NCI-H2196 (cell line): ENCODE measurements at regions not wholly inside any gene's neighbourhood (a gene's known extent, or its start where the extent isn't known, plus 50 kb on each side); places are given as distances from the start of the nearest gene placed in this dataset.

ENCODE experiments used
- DNase-seq: peaks from one replicate; lab custom pipeline; 2025; ENCODE audit not compliant: unreplicated experiment; lab: John Stamatoyannopoulos, UW

DNA sequence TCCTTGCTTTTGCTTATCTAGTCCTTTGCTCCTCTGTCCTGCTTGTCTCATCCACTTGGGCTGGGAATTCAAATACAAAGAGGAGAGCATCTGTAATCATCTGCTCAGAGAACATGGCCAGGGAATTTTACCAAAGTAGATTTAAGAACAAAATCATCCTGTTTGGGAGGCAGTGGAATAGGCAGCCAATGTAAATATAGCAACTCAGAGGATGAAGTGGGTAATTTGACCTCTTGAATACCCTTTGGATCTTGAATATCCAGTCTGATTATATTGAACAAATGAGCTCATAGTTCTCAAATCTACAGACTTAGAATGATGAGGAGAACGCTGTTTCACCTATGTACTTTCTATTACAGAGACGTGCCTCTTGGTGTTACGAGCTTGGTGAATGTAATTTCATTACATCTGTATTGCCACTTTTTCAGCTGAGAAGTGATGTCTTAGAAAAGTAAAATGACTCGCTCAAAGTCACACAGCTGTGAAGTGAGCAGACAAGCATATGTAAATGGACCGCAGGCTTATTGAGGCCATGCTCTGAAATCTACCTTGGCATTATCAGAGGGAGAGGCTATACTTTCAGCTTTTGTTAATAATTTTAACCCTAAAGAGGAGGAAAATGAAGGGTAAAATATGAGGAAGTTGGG lies 266.3 kb downstream of the MTX2 start:
- peak; percentile 63 for DNase-seq

DNA sequence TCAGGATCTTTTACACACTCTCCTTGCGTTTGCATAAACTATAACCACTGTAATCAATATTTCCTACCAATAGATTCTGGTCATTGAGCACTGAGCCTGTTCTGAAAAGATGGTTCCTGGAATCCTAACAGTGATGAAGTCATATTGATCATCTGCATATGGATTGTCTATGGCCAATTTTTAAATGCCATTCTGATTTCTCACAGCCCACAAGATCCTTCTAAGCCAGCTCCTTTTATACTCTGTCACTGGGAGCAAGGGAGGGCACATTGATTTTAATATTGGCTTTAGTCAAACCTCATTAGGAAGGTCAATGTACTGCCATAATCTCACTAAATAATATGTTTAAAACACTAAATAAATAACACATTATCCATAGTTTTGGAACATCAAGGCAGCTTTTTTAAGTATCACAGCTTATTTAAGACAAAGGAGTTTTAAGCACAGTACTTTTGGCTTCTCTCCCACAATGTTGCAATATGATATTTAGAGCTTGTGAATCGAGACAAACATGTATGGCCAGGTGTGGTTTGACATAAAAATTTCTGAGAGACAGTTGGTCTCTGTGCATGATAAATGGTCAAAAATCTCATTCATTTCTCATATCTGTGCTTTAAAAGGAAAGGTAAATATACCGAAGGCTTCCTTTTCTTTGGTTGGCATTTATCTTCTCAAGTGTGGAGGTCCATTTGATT lies 267.3 kb downstream of the MTX2 start:
- DNase-seq, result peak; percentile 37

DNA sequence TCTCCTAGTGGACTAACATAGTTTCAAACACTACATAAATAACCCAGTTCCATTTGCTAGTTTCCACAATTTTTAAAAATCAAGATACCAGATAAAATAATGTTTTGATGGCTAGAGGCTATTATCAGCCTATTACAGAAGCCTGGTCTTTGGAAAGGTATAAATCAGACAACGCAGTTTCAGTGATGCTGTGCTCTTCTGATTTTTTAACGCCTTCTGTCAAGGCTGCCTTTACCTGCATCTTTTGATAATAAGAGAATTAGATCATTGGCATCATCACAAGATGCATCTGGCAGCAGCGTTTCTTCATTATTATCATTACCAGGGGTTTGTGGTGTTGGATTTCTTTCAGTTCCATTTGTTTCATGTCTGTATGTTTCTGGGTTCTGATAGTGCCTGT lies 268.7 kb downstream of the MTX2 start:
- no peak for DNase-seq

DNA sequence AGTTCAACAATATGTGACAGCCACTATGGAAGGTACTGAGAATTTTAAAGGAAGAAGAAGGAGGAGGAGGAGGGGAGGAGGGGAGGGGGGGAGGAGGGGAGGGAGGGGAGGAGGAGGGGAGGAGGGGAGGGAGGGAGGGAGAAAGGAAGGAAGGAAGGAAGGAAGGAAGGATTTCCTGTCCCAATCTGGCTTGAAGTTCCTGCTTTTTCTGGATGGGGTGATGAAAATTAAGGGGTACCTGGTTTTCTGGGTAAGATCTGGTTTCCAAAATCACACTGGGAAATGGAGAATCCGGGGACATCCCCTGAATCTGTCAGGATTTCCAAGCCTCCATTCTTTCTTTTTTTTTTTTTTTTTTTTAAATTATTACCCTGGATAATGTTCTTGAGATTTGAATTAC lies 271.8 kb downstream of the MTX2 start:
- no peak for DNase-seq

DNA sequence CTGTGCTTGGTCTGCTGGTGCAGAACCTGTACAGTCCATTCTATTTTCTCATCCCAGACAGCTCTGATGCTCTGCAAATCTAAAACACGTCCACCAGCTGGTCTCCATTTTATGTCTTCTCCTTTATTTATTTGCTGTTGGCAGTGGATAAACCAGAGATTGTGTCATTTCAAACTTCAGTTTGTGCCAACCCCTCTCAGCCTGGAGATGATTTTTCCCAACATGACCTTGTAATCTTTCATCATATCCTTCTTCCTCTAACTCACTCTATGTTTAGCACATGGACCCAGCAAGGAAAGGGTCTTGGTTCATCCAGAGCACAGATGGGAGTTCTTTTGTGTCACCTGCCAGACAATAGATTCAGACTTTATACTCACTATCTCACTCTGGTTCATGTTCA lies 273.2 kb downstream of the MTX2 start:
- no peak for DNase-seq

DNA sequence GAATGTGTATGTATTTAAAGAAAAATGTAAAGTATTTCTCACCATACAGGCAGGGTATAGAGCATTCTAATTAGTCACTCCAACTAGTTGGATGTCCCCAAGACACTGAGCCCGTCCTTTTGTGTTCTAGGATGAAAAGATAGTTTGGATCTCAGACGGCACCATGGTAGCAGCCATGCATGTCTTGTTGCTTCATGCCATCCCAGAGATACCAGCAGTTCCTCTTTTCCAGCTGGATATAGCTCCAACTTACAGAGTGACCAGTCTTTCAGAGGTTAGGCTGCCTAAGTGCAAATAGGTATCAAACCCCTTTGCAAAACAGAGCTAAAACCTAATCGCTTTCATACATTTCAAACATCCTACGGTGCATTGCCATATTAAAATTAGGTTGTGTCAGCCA lies 275.3 kb downstream of the MTX2 start:
- DNase-seq, result no peak

DNA sequence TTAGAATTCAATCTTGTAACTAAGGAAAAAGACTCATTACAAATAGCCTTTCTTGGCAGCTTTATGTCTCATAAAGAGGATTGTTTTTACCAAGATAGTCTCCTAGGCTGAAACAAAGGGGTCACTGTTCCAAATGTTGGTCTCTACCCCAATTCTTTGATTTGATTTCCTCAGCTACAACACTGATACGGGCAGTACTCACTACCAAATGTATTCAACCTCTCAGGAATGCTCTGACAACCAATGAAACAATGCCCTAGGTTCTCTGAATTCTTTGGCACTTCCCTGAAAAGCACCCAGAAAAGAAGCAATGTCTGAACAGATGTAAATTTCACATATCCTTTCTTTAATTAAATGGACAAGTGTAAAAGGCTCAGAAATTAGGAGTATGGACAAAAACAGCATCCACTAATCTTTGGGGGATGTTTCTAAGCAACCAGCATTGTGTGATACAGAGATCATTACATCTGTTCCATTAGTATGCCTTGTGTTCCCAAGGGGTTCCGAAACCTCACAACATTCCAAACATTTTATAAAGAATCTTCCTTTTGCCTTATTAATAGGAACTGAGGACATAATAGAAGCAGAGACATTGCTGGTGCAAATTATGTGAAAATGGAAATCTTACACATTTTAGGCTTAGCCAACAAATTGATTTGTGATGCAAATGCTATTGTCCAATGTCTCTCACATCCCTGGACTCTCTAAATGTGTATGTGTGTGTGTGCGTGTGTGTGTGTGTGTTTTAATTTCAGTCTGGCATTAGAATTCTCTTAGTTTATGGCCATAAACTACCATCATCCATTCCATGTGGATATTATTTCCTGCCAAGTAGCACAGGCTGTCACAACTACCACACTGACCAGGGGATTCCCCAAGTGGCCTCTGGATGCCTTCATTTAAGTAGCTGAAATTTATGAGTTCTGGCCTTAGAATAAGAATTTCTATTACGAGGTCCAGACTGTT lies 276.0 kb downstream of the MTX2 start:
- DNase-seq, result no peak

DNA sequence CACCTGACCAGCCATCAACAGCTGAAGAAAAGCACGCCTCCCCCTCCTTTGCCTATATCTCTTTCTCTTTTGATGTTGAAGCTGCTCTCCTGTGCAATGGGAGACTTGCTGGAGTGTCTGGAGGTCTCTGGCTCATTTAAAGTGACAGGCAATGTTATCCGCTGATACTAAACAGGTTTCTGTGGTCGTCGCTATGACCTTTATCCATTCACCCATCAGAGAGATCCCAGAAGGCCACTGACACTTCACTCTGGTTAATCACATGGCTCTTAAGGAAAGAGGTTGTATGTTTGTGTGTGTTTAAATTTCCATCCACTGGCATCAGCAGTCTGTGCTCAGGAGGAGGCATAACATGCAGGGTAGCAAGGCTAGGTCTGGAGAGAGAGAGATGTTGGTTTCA lies 277.3 kb downstream of the MTX2 start:
- no peak for DNase-seq

DNA sequence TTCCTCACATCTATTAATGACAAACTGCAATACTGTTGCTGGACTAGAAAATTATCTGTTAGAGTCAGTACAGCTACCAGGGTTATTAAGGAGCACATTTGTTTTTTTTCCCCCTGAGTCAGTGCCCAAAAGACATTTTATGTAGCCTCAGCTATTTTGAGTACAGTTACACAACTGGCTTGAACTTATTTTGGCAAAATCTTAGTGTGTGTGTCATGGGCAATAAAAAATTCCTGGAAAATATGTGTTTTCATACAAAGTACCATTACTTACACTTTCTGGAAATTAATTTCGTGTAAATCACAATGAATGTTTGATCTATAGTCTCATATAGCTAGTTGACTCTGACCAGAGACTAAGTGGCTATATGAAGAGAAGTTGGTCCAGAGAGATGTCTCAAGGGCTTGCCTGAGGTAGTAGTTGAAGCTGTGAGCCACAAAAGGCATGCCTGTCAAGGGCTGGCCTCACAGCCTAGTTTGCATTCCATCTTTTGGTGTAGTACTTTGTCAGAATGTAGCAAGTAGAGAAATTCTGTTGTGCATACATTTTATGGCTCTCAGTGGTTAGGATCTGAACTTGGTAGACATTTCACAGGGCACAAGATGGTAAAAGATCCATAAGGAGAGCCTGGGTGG lies 283.4 kb downstream of the MTX2 start:
- no peak for DNase-seq

DNA sequence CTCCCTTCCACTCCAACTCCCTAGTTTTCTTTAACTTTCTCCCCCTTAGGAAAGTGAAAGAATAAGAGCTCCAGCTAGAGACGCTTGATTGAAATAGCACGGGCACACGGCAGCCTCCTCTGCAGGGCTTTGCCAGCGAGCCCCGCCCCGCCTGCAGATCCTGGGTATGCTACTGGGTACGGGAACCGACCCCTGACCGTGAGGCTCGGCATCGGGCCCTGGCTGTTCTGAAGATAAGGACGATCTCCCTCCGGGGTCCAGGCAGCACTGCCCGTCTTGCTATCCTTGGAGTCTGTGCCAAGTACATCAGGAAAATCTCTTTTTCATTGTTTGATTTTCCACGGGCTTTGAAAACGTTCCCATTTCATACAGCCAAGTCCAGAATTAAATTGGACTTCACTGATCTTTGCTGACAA lies 284.5 kb downstream of the MTX2 start:
- DNase-seq, result peak; percentile 68

DNA sequence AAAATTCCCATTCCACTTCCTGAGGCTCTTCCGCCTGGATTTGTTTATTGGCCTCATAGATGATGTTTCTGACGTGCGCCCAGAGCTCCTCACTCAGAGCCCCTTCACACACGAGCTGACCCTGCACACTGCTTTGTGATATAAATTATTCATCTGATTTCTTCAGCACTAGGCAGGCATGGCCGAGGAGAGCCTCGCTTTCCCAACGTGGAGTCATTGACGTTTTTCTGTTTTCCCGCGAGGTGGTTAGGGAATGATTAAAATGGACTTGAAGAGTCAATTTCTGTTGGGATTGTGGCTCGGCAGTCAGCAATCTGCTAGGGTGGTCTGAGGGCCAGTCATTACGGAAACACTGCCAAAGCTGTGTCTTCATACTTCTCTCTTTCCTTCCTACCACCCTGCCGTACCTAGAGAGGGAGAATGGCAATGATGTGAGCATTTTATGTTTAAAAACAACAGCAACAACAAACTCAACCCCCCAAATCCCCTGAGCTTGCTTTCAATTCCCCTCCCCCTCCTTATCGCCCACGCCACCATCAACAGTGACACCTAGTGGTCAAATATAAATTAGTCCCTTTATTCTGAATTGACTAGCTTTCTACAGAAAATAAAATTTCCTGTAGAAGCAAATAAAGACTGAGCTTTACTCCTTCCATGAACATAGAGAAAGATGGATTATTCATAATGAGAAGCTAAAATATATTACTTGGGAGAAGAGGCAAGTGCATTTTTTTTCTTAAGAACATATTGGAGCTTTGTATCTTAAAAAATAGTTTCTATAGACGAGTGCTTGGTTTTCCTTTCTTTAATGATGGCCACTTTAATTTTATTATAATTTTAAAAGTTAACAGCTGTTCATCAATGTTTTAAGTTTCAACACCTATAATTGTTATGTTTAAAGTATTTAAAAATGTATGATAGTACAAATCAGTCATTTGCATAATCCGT lies 285.1 kb downstream of the MTX2 start:
- DNase-seq, result peak; percentile 84

DNA sequence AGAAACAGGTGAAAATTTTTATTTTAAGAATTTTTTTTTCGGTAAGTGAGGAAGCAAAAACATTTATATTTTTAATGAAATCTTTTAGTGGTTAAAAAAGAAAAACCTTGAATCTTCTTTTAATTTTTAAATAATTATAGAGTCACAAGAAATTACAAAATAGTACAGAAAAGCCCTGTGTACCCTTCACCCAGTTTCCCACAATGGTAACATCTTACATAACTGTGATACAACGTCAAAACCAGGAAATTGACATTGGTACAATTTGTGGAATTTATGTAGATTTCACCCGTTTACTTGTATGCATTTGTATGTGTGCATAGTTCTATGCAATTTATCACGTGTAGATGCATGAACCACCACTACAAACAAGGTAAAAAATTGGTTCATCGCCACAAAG lies 285.9 kb downstream of the MTX2 start:
- DNase-seq, result no peak

DNA sequence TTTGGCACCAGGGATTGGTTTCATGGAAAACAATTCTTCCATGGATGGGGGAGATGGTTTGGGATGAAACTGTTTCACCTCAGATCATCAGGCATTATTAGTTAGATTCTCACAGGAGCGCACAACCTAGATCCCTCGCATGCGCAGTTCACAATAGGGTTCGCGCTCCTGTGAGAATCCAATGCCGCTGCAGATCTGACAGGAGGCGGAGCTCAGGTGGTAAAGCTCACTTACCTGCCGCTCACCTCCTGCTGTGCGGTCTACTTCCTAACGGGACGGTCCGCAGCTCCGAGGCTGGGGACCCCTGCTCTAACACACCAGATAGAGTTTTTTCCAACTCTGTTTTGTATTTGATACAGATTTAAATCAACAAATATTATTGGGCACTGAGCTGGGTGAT lies 286.5 kb downstream of the MTX2 start:
- DNase-seq, result no peak

DNA sequence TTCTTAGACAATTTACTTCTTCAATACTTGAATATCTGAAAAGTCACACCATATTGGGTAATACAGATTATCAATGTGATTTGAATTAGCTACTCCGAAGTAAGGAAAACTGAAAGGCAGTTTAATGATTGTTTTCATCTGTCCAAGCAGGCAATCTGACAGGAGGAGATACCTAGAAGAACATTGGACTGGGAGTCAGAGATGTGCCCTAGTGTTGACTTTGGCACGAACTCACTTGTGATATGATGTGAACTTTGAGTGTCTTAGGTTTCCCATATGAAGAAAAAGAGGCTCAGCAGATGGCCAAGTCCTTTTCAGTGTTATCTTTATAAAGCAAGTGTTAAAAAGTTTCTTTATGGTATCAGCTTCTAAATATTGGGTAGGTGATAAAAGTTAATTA lies 287.1 kb downstream of the MTX2 start:
- DNase-seq, result no peak

DNA sequence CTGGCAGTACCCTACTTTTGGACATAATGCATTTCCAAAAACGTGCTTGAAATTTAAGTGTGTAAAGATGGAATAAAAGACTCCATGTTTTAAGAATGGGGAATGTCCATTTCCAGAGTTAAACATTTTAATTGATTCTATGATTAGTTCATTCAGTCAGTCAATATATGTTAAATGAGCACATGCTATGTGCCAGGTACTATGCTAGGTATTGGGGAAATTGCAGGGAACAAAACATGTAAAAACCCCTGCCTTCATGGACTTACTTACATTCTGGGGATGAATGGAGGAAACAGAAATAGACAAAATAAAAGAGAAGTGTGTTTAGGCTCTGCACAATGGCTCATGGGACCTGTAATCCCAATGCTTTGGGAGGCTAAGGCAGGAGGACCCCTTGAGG lies 288.6 kb downstream of the MTX2 start:
- no peak for DNase-seq

DNA sequence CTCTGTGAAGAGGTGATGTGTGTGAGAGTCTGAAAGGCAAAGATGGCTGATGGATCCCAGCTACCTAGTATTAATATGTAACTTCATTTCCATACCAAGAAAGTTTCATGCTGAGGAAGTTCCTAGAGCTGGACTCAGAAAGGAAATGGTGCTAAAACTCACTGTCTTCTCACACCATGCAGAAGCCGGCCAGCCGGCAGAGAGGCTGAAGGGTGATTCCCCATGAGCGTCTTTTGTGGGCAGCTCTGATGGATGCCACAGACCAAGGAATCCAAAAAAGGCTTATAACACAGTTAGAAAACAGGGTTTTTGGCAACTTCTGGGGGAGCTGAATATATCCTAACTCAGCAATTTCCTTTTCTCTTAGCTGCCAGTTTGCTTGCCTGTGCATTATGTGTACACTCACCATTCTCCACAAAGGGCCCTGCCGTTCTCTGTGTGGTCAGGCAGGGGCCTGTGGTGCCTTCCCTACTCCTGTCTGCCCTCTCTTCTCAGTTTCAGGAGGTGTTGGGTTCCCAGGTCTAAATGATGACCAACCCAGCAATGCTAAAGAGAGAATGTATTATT lies 289.4 kb downstream of the MTX2 start:
- no peak for DNase-seq

DNA sequence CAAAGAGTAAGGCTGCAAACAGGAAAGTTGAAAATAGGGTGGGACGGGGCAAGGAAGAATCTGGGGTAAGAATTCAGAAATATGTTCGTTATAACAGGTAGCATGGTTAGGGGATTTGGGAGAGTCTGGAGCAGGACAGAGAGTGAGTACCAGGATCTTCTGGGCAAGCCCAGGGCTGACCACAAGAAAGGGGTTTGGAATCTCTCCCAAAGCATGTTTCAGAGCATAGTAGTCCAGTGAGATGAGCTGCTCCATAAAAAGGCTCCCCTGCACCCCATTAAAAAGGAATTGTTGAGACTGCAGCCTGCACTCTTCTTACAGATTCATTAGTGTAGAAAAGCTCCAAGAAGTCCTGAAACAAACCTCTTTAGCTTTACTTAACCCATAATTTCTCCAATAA lies 291.1 kb downstream of the MTX2 start:
- DNase-seq, result no peak

DNA sequence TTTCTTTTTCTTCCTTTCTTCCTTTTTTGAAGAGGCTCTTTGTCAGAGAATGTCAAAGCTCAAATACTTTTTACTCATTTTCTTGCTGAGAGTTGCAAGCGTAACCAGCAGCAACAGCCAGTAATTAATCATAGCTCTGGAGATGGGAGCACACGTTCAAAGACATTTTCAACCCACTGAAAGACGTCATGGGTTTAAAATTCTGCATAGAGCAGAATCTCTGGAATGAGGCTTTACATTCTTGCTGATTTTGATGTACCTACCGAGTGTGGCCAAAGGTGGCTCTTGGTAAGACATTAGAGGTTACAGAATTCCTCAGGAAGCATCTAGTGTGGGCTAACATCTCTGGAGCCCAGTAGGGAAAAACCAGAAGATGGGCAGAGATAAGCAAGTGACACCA lies 292.5 kb downstream of the MTX2 start:
- no peak for DNase-seq

DNA sequence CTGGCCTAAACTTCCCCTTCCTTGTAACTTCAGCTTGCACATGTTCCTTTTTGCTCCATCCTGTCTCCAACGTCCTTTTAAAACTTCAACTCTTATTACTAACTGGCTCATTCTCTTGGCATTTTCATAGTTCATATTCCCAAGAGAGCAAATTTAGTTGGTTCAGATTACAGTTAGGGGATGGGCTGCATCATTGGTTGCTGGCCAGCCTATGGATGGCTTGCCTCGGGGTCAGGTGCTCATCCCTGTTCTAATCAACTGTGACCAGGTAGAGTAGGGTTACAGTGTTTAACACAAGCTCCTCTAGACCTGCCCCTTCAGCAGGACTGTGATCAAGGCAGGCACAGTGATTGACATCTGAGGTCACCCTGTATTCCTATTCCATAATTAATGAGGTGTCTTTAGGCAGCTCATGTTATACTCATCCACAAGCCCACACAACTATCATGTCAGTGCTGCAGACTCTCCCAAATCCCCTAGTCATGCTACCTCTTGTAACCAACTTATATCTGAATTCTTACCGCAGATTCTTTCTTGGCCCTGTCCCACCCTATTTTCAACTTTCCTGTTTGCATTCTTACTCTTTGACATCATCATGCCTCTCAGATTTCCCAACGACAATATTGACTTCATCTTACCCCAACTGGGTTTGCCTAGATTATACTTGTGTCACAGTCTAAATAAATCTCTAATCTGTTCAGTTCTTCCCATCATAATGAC lies 293.3 kb downstream of the MTX2 start:
- peak; percentile 8 for DNase-seq
